Upper lobe of right lung (tissue), 1 donor: ENCODE measurements at regions not wholly inside any gene's neighbourhood (a gene's known extent, or its start where the extent isn't known, plus 50 kb on each side); places are given as distances from the start of the nearest gene placed in this dataset.
A peak's percentile ranks its signal among the peaks of the same experiment; 100 is the strongest.

ENCODE experiments used
- ATAC-seq: fragments of 200-7000 bp; cut with Tn5 transposase; one replicate; pipeline ENCODE4 v1.9.1; 2020; ENCODE audit warnings: mild to moderate bottlenecking, moderate library complexity
- DNase-seq: peaks from one replicate; pipeline ENCODE4 v3.0.0-alpha.2; 2020
- H3K27ac ChIP-seq: fragments of 200-600 bp; one replicate; pipeline ENCODE4 v1.8.0; 2022
- H3K27me3 ChIP-seq: fragments of 200-600 bp; one replicate; pipeline ENCODE4 v1.8.0; 2022; ENCODE audit warnings: mild to moderate bottlenecking
- H3K36me3 ChIP-seq: fragments of 200-600 bp; one replicate; pipeline ENCODE4 v1.8.0; 2022
- H3K4me1 ChIP-seq: fragments of 200-600 bp; one replicate; pipeline ENCODE4 v1.8.0; 2022
- H3K4me3 ChIP-seq: fragments of 200-600 bp; one replicate; pipeline ENCODE4 v1.8.0; 2022; ENCODE audit warnings: mild to moderate bottlenecking
- H3K9me3 ChIP-seq: fragments of 200-600 bp; one replicate; pipeline ENCODE4 v1.8.0; 2022
- CTCF ChIP-seq: fragments of 200-600 bp; IDR thresholded peaks from one replicate; pipeline ENCODE4 v1.8.0; 2022; ENCODE audit warnings: antibody characterized with exemption
- intact Hi-C: fragments of 100-400 bp; cut with DNase I; formaldehyde crosslinking; loops from one replicate; pipeline ENCODE4 v1.11.0; 2022
- donor health status: DM: no; HTN: yes; CAD: no; lungs with severe emphysema.

- H3K27ac ChIP-seq, result no peak overlapping the region
- H3K9me3 ChIP-seq, result no peaks in the 10 kb centered on the region
- intact Hi-C loops, result no loop called here
- no peaks in the 10 kb centered on the region for H3K4me1 ChIP-seq
- no peak for TF ChIP-seq CTCF
- H3K27me3 ChIP-seq, result no peaks in the 10 kb centered on the region
- no peaks in the 10 kb centered on the region for H3K36me3 ChIP-seq
- no peak for ATAC-seq
- no peak for DNase-seq
- no peak overlapping the region for H3K4me3 ChIP-seq
These were observed 153.2 kb upstream of the FGF10 start for GRCh38 chr5:44542470-44542869.

- no peaks in the 10 kb centered on the region for H3K27me3 ChIP-seq
- DNase-seq (no peak), ATAC-seq (no peak)
- no peaks in the 10 kb centered on the region for H3K9me3 ChIP-seq
- no peaks in the 10 kb centered on the region for H3K36me3 ChIP-seq
- no peaks in the 10 kb centered on the region for H3K4me1 ChIP-seq
- no peak for TF ChIP-seq CTCF
- intact Hi-C loops, result no loop called here
- no peak overlapping the region for H3K4me3 ChIP-seq
- H3K27ac ChIP-seq, result no peak overlapping the region
These were observed 150.3 kb upstream of the FGF10 start for GRCh38 chr5:44539602-44539919.

GRCh38 chr5:44538797-44539601 lies 149.8 kb upstream of the FGF10 start:
- Histone ChIP-seq H3K27me3 (no peaks in the 10 kb centered on the region), H3K36me3 (no peaks in the 10 kb centered on the region), H3K9me3 (no peaks in the 10 kb centered on the region), H3K4me1 (no peaks in the 10 kb centered on the region), H3K27ac (no peak overlapping the region), H3K4me3 (no peak overlapping the region)
- no peak for DNase-seq
- no peak for TF ChIP-seq CTCF
- ATAC-seq, result peak; percentile 36
- intact Hi-C loops, result no loop called here

GRCh38 chr5:44536650-44537260 lies 147.5 kb upstream of the FGF10 start:
- intact Hi-C loops, result no loop called here
- DNase-seq (no peak), ATAC-seq (peak; percentile 58)
- Histone ChIP-seq H3K36me3 (no peaks in the 10 kb centered on the region), H3K4me3 (no peak overlapping the region), H3K9me3 (no peaks in the 10 kb centered on the region), H3K4me1 (no peaks in the 10 kb centered on the region), H3K27ac (no peak overlapping the region), H3K27me3 (no peaks in the 10 kb centered on the region)
- peak; percentile 69 for TF ChIP-seq CTCF

GRCh38 chr5:44535621-44536020 lies 146.4 kb upstream of the FGF10 start:
- Histone ChIP-seq H3K4me1 (no peaks in the 10 kb centered on the region), H3K36me3 (no peaks in the 10 kb centered on the region), H3K4me3 (no peak overlapping the region), H3K9me3 (no peaks in the 10 kb centered on the region), H3K27ac (no peak overlapping the region), H3K27me3 (no peaks in the 10 kb centered on the region)
- intact Hi-C loops, result no loop called here
- no peak for ATAC-seq
- no peak for DNase-seq
- no peak for TF ChIP-seq CTCF
